ENCODE measurements at regions not wholly inside any gene's neighbourhood (a gene's known extent, or its start where the extent isn't known, plus 50 kb on each side); places are given as distances from the start of the nearest gene placed in this dataset.
A peak's percentile ranks its signal among the peaks of the same experiment; 100 is the strongest.
"Not testable (repeated sequence)": the region's sequence is repeated elsewhere in the genome, so short reads cannot be mapped to it uniquely, and the experiment has no call there.

DNA sequence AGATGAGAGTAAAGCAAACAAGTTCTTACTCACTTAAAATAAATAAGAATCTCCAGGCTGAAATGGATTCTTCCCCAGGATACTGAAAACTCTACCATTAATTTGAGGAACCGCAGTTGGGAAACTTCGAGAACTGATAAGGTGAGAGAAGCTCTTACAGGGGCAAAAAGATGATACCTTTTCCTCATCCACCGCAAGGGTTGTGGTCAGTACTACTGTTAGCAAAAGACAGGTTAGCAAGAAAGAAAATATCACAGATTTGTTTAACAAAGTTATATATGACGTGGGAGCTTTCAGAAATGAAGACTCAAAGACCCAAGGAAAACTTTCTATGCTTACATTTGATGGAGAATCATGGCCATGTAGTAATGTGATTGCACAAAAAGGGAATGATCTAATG is 441.6 kb downstream of the PCNX1 start:
- no peak overlapping the region for H3K4me3 ChIP-seq
- ATAC-seq: no peak
- WGBS, 2 donors (ENCODE audit: low coverage in 1 of 2): 98 to 100% methylated on average over 2 to 3 of the region's 4 CpGs

DNA sequence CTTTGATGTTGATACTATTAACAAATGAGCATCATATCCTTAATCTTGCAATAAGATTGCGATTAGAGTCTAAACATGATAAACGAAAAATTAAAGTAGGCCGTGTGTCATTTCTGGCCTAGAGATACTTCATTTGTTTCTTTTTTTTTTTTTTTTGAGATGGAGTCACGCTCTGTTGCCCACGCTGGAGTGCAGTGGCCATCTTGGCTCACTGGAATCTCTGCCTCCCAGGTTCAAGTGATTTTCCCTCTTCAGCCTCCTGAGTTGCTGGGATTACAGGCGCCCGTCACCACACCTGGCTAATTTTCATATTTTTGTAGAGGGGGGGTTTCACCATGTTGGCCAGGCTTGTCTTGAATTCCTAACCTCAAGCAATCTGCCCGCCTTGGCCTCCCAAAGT is 446.9 kb downstream of the PCNX1 start:
- Histone ChIP-seq H3K36me3 (no peaks in the 10 kb centered on the region), H3K9me3 (no peaks in the 10 kb centered on the region), H3K4me1 (peaks cover 0 to 52% (median 7%) of the 10 kb centered on the region in 3 donors), H3K4me3 (no peak overlapping the region), H3K27me3 (no peaks in the 10 kb centered on the region), H3K27ac (peak overlapping the region in 1 of 4 donors; percentile 83)
- TF ChIP-seq POLR2A (IDR thresholded peaks at IDR 0.05): no peak
- WGBS, 2 donors (ENCODE audit: low coverage in 1 of 2): 83 to 89% methylated on average over 4 to 7 of the region's 8 CpGs
- no peak for ATAC-seq

More for the DNA sequence above, 441.6 kb downstream of the PCNX1 start:
- Histone ChIP-seq H3K27me3 (no peaks in the 10 kb centered on the region), H3K27ac (no peak overlapping the region), H3K9me3 (no peaks in the 10 kb centered on the region), H3K4me1 (peaks cover 0 to 15% (median 2%) of the 10 kb centered on the region in 3 donors), H3K36me3 (no peaks in the 10 kb centered on the region)
- no peak for TF ChIP-seq POLR2A (IDR thresholded peaks at IDR 0.05)
- TF ChIP-seq POLR2AphosphoS5 (IDR thresholded peaks at IDR 0.05): no peak
- TF ChIP-seq EP300 (IDR thresholded peaks at IDR 0.05): no peak
- TF ChIP-seq, protein P1, sequence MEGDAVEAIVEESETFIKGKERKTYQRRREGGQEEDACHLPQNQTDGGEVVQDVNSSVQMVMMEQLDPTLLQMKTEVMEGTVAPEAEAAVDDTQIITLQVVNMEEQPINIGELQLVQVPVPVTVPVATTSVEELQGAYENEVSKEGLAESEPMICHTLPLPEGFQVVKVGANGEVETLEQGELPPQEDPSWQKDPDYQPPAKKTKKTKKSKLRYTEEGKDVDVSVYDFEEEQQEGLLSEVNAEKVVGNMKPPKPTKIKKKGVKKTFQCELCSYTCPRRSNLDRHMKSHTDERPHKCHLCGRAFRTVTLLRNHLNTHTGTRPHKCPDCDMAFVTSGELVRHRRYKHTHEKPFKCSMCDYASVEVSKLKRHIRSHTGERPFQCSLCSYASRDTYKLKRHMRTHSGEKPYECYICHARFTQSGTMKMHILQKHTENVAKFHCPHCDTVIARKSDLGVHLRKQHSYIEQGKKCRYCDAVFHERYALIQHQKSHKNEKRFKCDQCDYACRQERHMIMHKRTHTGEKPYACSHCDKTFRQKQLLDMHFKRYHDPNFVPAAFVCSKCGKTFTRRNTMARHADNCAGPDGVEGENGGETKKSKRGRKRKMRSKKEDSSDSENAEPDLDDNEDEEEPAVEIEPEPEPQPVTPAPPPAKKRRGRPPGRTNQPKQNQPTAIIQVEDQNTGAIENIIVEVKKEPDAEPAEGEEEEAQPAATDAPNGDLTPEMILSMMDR (IDR thresholded peaks at IDR 0.05): no peak

- Histone ChIP-seq H3K4me1 (peaks cover 0 to 52% (median 9%) of the 10 kb centered on the region in 3 donors), H3K36me3 (no peaks in the 10 kb centered on the region), H3K4me3 (no peak overlapping the region), H3K27me3 (no peaks in the 10 kb centered on the region), H3K9me3 (no peaks in the 10 kb centered on the region), H3K27ac (peak overlapping the region; percentile 57 to 83 (median 76))
- ATAC-seq: no peak
- 44 to 47% methylated on average over 3 to 5 of the region's 5 CpGs for WGBS, 2 donors (ENCODE audit: low coverage in 1 of 2)
- TF ChIP-seq EP300 (IDR thresholded peaks at IDR 0.05) (no peak), POLR2A (IDR thresholded peaks at IDR 0.05) (no peak), POLR2AphosphoS5 (IDR thresholded peaks at IDR 0.05) (no peak)
- TF ChIP-seq, protein P1 (IDR thresholded peaks at IDR 0.05): no peak
Observed at GRCh38 chr14:71354801-71355200, 447.5 kb downstream of the PCNX1 start.

DNA sequence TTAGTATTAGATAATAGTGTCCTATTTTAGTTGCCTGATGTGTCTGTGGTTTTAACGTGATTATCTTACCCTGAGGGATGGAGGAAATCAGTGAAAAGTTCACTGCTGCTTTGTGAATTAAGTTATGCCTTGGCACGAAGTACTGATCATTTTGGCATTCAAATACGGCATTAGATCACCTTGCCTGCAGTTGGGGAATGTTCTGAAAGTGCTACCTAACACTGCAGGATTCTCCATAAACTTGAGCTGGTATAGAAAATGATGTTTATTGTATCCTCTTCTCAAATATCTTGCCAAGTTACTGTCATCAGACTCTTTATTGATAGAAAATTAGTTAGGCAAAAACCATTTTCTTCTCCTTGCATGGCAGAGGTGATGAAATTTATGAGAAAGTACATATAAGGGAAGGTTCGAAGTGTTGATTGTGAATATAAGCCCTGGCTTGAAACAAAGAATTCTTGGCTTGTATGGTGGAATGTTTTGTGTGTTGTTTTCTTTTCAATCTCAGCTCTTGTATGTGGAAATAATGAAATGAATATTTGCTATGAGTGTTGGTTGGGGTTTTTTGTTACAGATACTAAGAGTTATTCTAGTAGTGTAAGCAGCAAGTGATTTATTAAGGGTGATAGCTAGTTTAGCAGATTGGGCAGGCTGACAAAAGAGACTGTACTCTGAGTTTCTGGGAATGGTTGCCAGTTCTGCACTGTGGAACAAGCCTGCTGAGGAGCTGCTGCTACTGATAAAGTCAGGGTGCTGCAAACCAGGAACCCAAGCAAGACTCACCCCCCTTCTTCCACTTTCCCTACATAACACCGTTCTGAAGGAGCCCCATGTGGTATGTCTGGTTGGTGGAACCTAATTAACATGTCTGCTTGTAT is 448.3 kb downstream of the PCNX1 start:
- H3K36me3 ChIP-seq: no peaks in the 10 kb centered on the region
- peak; percentile 85 for ATAC-seq
- 1 to 9% methylated on average over 5 of the region's 5 CpGs for WGBS, 2 donors (ENCODE audit: low coverage in 1 of 2)
- peak overlapping the region; percentile 57 to 83 (median 76) for H3K27ac ChIP-seq
- TF ChIP-seq, protein P1 (IDR thresholded peaks at IDR 0.05): no peak
- TF ChIP-seq POLR2AphosphoS5 (IDR thresholded peaks at IDR 0.05): peak; percentile 73
- H3K27me3 ChIP-seq: no peaks in the 10 kb centered on the region
- no peak overlapping the region for H3K4me3 ChIP-seq
- H3K4me1 ChIP-seq: peaks cover 0 to 52% (median 9%) of the 10 kb centered on the region in 3 donors
- no peaks in the 10 kb centered on the region for H3K9me3 ChIP-seq

DNA sequence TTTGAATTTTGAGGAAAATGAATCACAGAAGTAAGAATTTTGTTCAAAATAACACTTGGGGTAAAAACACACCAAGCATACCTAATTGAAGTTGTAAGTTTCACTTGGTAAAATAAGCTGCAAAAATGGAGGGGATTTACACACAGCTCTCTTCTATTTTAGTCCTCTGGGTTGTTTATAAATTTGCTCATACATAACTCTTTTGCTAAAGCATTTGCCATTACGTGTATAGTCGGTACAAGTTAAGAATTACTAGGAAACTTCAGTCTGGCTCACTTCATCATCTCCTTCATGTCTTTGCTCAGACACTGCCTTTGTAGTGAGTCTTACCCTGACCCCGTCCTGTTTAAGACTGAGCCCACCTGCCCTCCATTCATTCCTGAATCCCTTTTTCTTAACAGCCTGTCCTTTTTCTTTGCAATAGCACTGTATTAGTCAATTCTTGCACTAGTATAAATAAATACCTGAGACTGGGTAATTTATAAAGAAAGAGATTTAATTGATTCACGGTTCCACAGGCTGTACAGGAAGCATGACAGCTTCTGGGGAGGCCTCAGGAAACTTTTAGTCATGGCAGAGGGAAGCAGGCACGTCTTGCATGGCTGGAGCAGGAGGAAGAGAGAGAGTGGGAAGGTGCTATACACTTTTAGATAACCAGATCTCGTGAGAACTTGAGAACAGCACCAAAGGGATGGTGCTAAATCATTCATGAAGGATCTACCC is 451.1 kb downstream of the PCNX1 start:
- Histone ChIP-seq H3K27me3 (no peaks in the 10 kb centered on the region), H3K4me1 (peaks cover 3 to 68% (median 12%) of the 10 kb centered on the region in 3 donors), H3K4me3 (no peak overlapping the region), H3K27ac (peak overlapping the region; percentile 42 to 83 (median 68)), H3K36me3 (no peaks in the 10 kb centered on the region), H3K9me3 (no peaks in the 10 kb centered on the region)
- TF ChIP-seq, protein P1 (IDR thresholded peaks at IDR 0.05): no peak
- TF ChIP-seq EP300 (IDR thresholded peaks at IDR 0.05) (no peak), POLR2AphosphoS5 (IDR thresholded peaks at IDR 0.05) (peak; percentile 49), POLR2A (IDR thresholded peaks at IDR 0.05) (no peak)
- peak; percentile 39 for ATAC-seq
- 38 to 46% methylated on average over 3 to 6 of the region's 6 CpGs for WGBS, 2 donors (ENCODE audit: low coverage in 1 of 2)

- not testable (repeated sequence) for H3K27me3 ChIP-seq, H3K36me3 ChIP-seq, H3K4me3 ChIP-seq, H3K9me3 ChIP-seq, ATAC-seq
- peaks cover 8 to 74% (median 16%) of the 10 kb centered on the region in 3 donors for H3K4me1 ChIP-seq
- WGBS, 2 donors (ENCODE audit: low coverage in 1 of 2): 90 to 92% methylated on average over 2 to 4 of the region's 4 CpGs
- peak overlapping the region in 3 of 4 donors; percentile 57 to 83 (median 79) for H3K27ac ChIP-seq
Observed at GRCh38 chr14:71358932-71359421, 451.7 kb downstream of the PCNX1 start.
